ENCODE measurements at regions not wholly inside any gene's neighbourhood (a gene's known extent, or its start where the extent isn't known, plus 50 kb on each side); places are given as distances from the start of the nearest gene placed in this dataset.

- Histone ChIP-seq H3K79me2 (ENCODE audit: low read depth) (no peaks in the 10 kb centered on the region), H3K9me3 (ENCODE audit: insufficient read depth, low read depth) (no peaks in the 10 kb centered on the region), H2AFZ (no peak overlapping the region), H3K27me3 (ENCODE audit: insufficient read depth, low read depth) (no peaks in the 10 kb centered on the region), H3K36me3 (ENCODE audit: low read depth) (no peaks in the 10 kb centered on the region), H3K4me3 (no peak overlapping the region), H3K4me2 (no peak overlapping the region), H4K20me1 (ENCODE audit: insufficient read depth) (no peaks in the 10 kb centered on the region), H3K9me2 (ENCODE audit: insufficient read depth) (no peaks in the 10 kb centered on the region), H3K27ac (no peak overlapping the region), H3F3A (ENCODE audit: insufficient read depth, low read depth) (no peaks in the 10 kb centered on the region), H3K4me1 (replicated peaks; ENCODE audit: insufficient read depth) (no peaks in the 10 kb centered on the region)
- intact Hi-C loops (cut with micrococcal nuclease; ENCODE audit: unreplicated experiment), result no loop called here
- ChIA-PET CTCF (no interaction called here), POLR2A (ENCODE audit: unreplicated experiment) (no interaction called here)
- no TSS peak for BruUV-seq (replicated peaks)
- no peak for TF ChIP-seq CTCF (conservative IDR thresholded peaks at IDR 0.05)
- TF ChIP-seq EZH2 (IDR thresholded peaks at IDR 0.05; ENCODE audit: low read depth), result no peak
- DNase-seq, result no peak
Observed at GRCh38 chr12:118655588-118655987, 279.2 kb downstream of the SUDS3 start.

- POLR2A ChIA-PET (ENCODE audit: unreplicated experiment), result no interaction called here
- DNase-seq, result no peak
- Histone ChIP-seq H3K27ac (no peak overlapping the region), H3K79me2 (ENCODE audit: low read depth) (no peaks in the 10 kb centered on the region), H3K36me3 (ENCODE audit: low read depth) (no peaks in the 10 kb centered on the region), H3K27me3 (ENCODE audit: insufficient read depth, low read depth) (no peaks in the 10 kb centered on the region), H3K4me2 (no peak overlapping the region), H3F3A (ENCODE audit: insufficient read depth, low read depth) (no peaks in the 10 kb centered on the region), H3K4me3 (no peak overlapping the region), H3K9me2 (ENCODE audit: insufficient read depth) (no peaks in the 10 kb centered on the region), H3K9me3 (ENCODE audit: insufficient read depth, low read depth) (no peaks in the 10 kb centered on the region), H2AFZ (no peak overlapping the region), H4K20me1 (ENCODE audit: insufficient read depth) (no peaks in the 10 kb centered on the region; the same call in 1 of the 2 replicates), H3K4me1 (replicated peaks; ENCODE audit: insufficient read depth) (no peaks in the 10 kb centered on the region)
- intact Hi-C loops (cut with micrococcal nuclease; ENCODE audit: unreplicated experiment), result no loop called here
- TF ChIP-seq CTCF (conservative IDR thresholded peaks at IDR 0.05) (no peak), EZH2 (IDR thresholded peaks at IDR 0.05; ENCODE audit: low read depth) (no peak)
- CTCF ChIA-PET, result no interaction called here
- no TSS peak for BruUV-seq (replicated peaks)
Observed at GRCh38 chr12:118680356-118680963, 300.9 kb upstream of the SRRM4 start.

DNA sequence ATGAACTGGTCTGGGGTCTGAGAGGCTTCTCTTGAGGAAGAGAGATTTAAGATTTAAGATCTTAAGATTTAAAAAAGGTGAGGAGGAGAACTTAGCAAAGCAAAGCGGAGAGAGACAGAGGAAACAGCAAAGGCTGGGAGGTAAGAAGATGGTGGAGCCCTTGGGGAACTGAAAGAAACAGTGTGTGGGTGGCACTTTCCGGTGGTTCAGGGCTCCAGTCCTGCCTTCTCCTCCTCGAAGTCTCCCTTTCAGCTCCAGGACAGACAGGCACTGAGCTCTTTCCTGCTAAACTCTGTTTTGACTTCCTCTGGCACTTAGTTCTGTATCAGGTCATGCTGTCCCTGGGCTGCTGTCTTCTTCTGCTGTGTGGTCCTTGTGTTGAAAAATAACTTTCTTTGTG, 298.7 kb upstream of the SRRM4 start:
- intact Hi-C loops (cut with micrococcal nuclease; ENCODE audit: unreplicated experiment), result no loop called here
- Histone ChIP-seq H3F3A (ENCODE audit: insufficient read depth, low read depth) (no peaks in the 10 kb centered on the region), H3K4me2 (no peak overlapping the region), H3K79me2 (ENCODE audit: low read depth) (no peaks in the 10 kb centered on the region), H4K20me1 (ENCODE audit: insufficient read depth) (no peaks in the 10 kb centered on the region; the same call in 1 of the 2 replicates), H3K4me3 (no peak overlapping the region), H3K27me3 (ENCODE audit: insufficient read depth, low read depth) (no peaks in the 10 kb centered on the region), H3K9me3 (ENCODE audit: insufficient read depth, low read depth) (no peaks in the 10 kb centered on the region), H3K27ac (no peak overlapping the region), H3K9me2 (ENCODE audit: insufficient read depth) (no peaks in the 10 kb centered on the region), H3K4me1 (replicated peaks; ENCODE audit: insufficient read depth) (no peaks in the 10 kb centered on the region), H2AFZ (no peak overlapping the region), H3K36me3 (ENCODE audit: low read depth) (no peaks in the 10 kb centered on the region)
- POLR2A ChIA-PET (ENCODE audit: unreplicated experiment), result no interaction called here
- BruUV-seq (replicated peaks), result no TSS peak
- CTCF ChIA-PET, result no interaction called here
- no peak for TF ChIP-seq CTCF (conservative IDR thresholded peaks at IDR 0.05)
- TF ChIP-seq EZH2 (IDR thresholded peaks at IDR 0.05; ENCODE audit: low read depth), result no peak
- DNase-seq, result no peak

All from PC-9 (cell line).